OCI-LY3 (cell line): ENCODE measurements at regions not wholly inside any gene's neighbourhood (a gene's known extent, or its start where the extent isn't known, plus 50 kb on each side); places are given as distances from the start of the nearest gene placed in this dataset.

Experiments used
- CTCF ChIP-seq: fragments of 200-600, 300-600 bp; sonication (generic); IDR thresholded peaks from 2 replicates; pipeline ENCODE4 v1.5.1; 2014; ENCODE audit warnings: antibody characterized with exemption, low read length, low read depth
- EZH2phosphoT487 ChIP-seq: fragments of 200-600 bp; shearing (Covaris generic); IDR thresholded peaks from 2 replicates; pipeline ENCODE4 v1.6.1; 2018; ENCODE audit warnings: antibody characterized with exemption, mixed run types, low read depth

GRCh38 chr14:55874785-55875184, 243.4 kb upstream of the PELI2 start:
- TF ChIP-seq CTCF (no peak), EZH2phosphoT487 (no peak)
